Astrocyte (in vitro differentiated cells and primary cell): ENCODE measurements at regions not wholly inside any gene's neighbourhood (a gene's known extent, or its start where the extent isn't known, plus 50 kb on each side); places are given as distances from the start of the nearest gene placed in this dataset.

Source experiments
- EZH2 ChIP-seq: IDR thresholded peaks from 2 replicates; pipeline ENCODE4 v1.6.1; 2012; ENCODE audit warnings: mild to moderate bottlenecking, low read length, inconsistent platforms; ENCODE audit not compliant: insufficient read depth
- TF ChIP-seq, protein P1 (sequence below): IDR thresholded peaks from 2 replicates; pipeline ENCODE4 v1.5.1; 2011; ENCODE audit warnings: low read depth, mild to moderate bottlenecking, inconsistent platforms, low read length, moderate library complexity; ENCODE audit not compliant: insufficient read depth

DNA sequence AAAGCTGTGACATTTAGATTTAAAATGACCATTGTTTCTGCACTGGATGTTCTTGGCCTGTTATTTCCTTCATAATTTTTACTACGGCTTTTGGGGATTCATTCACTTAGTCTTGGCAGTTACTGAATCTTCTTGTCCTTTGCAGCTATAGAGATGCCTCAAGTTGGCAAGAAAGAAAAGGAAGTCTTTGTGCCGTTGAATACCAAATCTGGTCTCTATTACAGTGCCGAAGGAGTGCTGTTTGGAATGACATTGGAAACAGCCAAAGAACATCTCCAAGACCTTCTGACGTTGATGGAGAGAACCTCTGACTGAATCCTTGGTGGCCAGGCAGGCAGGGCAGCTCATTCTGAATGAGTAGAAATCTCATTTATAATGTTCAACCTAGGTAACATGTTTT is 54.3 kb upstream of the NRP1 start:
- TF ChIP-seq, protein P1, sequence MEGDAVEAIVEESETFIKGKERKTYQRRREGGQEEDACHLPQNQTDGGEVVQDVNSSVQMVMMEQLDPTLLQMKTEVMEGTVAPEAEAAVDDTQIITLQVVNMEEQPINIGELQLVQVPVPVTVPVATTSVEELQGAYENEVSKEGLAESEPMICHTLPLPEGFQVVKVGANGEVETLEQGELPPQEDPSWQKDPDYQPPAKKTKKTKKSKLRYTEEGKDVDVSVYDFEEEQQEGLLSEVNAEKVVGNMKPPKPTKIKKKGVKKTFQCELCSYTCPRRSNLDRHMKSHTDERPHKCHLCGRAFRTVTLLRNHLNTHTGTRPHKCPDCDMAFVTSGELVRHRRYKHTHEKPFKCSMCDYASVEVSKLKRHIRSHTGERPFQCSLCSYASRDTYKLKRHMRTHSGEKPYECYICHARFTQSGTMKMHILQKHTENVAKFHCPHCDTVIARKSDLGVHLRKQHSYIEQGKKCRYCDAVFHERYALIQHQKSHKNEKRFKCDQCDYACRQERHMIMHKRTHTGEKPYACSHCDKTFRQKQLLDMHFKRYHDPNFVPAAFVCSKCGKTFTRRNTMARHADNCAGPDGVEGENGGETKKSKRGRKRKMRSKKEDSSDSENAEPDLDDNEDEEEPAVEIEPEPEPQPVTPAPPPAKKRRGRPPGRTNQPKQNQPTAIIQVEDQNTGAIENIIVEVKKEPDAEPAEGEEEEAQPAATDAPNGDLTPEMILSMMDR: no peak
- no peak for TF ChIP-seq EZH2
